Islet precursor cell (in vitro differentiated cells): ENCODE measurements at regions not wholly inside any gene's neighbourhood (a gene's known extent, or its start where the extent isn't known, plus 50 kb on each side); places are given as distances from the start of the nearest gene placed in this dataset.
"Not testable (repeated sequence)": the region's sequence is repeated elsewhere in the genome, so short reads cannot be mapped to it uniquely, and the experiment has no call there.

Experiments
- DNase-seq: peaks from one replicate; pipeline ENCODE4 v3.0.0-alpha.2; 2018

DNA sequence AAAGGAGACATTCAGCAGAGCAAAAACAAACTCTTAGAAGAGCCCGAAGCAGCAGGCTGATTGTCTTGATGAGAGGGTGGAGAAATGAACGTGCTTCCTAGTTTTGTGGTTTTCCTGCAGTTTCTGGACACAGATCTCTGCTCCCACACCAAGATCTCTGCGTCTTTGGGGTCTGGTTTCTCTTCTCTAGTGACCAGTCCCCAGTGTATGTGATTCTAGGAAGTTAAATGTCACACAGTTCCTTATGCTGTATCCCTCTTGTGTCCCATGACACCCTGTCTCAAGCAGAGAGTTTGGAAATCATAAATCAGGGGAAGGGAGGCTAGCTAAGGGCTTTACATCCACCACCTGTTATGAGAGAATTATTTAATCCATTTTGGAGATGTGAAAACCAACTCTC, 55.4 kb upstream of the KLF14 start:
- DNase-seq, result no peak

DNA sequence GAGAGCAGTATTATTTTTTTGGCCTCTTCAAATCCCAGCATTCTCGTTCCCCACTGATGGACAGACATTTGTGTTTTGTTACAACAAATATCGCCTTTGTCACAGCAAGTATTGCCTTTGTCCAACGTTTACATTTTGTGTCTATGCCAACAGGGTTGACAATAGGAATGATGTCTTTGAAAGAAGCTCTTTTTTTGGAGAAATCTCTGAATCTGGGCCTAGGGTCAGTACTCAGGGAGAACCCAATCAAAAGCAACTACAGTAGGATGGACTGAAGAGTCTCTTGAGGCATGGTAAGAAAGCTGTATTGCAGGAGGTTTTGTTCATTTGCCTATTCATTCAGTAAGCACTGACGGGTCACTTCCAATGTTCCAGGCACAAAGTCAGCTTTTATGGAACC, 57.7 kb upstream of the KLF14 start:
- no peak for DNase-seq

DNA sequence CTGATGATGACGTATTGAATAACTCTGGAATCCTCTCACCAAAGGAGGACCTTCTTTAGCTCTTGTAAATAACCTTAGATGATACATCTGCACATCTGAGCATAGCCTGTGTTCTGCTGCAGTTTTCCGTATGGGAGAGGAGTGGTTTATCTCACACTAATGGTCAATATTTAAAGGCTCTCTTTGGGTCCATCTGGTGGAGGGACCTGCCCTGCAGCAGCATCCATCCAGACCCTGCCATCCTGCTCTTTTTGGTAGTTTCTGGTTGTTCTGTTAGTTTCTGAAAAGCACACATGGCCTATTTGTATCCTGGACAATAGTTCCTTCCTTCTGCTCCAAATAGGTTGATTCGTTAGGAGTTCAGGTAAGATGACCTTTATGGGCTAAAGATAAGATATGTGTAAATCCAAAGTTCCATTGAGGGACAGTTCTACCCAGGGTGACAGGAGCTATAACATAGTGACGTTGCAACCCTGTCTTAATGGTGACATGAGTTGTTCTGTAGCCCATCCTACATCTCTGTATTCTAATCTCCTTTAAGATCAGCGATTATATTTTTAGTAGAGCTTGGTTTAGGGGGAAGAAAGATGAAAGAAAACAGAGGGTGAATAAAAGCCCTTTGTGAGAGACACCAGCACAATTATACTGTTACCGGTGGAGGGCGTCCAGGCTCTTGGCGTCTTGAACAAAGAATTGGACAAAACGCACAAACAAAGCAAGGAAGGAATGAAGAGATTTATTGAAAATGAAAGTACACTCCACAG, 60.0 kb upstream of the KLF14 start:
- DNase-seq, result no peak

DNA sequence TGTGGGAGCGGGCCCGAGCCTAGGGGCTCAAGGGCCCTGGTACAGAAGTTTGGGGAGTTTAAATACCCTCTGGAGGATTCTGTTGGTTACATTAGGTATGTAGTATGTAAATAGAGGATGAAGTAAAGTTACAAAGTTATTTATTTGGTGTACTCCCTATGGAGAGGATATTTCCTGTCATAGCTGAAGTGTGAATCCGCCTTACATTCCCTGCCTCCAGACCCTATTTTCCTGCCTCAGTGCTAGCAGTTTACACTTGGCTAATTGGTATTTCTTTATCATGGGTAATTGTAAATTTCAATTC, 60.6 kb upstream of the KLF14 start:
- no peak for DNase-seq

DNA sequence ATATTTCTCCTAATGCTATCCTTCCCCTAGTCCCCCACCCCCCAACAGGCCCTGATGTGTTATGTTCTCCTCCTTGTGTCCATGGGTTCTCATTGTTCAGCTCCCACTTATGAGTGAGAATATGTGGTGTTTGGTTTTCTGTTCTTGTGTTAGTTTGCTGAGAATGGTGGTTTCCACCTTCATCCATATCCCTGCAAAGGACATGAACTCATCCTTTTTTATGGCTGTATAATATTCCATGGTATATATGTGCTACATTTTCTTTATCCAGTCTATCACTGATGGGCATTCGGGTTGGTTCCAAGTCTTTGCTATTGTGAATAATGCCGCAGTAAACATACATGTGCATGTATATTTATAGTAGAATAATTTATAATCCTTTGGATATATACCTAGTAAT, 62.4 kb upstream of the KLF14 start:
- not testable (repeated sequence) for DNase-seq

DNA sequence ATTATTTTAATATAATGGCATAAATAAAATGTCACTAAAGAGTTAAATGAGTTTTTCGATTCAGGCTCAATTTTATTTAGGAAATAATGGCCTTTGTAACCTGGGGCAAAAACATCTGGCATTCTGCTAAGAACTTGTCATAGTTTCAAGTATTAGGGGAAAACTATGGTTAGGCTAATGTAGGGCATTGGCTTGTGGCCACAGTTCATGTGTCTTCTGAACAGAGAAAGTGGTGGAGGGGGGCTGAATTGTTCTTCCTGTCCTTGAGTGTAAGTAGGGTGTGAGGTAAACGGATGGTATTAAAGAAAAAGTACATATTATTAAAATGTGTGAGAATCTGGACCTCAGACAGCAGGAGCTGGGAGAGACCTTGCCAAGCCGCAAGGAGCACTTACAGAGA, 69.1 kb upstream of the KLF14 start:
- DNase-seq, result no peak

DNA sequence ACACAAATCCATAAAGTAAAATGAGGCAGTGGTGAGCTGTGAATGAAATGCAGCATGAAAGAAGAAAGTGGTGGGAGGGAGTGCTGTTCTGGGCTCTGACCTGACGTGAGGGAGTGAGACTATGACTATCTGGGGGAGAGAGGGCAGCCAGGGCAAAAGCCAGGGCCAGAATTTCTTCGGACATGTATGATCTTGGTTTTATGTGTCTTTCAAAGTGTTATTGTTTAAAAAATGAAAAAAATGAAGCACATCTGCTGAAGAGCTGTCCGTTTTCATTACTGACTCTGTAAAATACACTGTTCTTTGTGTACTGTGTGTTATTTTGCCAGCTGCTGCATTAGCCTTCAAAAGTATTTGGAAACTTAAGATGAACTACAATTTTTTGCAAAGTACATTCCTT, 70.2 kb upstream of the KLF14 start:
- no peak for DNase-seq

DNA sequence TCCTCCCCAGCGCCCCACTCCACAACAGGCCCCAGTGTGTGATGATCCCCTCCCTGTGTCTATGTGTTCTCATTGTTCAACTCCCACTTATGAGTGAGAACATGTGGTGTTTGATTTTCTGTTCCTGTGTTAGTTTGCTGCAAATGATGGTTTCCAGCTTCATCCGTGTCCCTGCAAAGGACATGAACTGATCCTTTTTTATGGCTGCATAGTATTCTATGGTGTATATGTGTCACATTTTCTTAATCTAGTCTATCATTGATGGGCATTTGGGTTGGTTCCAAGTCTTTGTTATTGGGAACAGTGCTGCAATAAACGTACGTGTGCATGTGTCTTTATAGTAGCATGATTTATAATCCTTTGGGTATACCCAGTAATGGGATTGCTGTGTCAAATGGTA, 78.8 kb upstream of the KLF14 start:
- DNase-seq, result not testable (repeated sequence)

DNA sequence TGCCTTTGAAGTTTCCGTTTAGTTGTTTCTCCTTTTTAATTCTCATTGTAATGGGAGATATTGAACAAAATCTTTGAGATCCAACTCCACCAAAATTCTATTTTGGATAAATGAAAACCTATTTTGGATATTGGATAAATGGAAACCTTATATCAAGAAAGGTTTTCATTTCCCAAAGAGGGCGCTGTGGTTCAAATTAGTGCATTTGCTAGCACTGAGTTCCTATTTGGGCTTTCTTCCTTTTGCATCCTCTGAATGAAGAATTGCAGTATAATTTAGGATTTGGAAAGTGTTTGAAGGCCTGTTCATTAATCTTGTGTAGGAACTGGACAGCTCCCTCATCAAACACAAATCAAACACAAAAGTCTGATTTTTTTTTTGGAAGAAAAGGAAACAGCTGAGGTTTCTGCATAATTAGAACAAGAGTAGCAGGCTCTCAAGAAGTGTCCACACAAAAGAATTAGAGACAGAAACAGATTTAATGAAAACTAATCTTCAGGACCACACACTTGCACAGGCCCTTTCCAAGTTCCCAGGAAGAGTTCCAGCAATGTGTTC, 80.8 kb upstream of the KLF14 start:
- DNase-seq, result no peak

DNA sequence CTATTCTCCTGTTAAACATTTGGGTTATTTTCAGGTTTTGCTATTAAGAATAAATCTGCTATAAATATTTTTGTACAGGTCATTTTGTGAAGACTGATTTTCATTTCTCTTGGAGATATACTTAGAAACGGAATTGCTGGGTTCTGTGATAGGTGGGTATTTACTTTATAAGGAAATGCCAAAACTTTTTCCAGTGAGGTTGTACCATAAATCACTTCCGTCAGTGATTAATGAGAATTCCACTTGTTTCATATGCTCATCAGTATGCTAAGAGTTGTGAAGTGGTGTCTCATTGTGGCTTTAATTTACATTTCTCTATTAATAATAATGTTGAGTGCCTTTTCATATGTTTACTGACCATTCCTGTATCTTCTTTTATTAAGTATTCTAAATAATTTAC, 84.0 kb upstream of the KLF14 start:
- DNase-seq, result no peak

DNA sequence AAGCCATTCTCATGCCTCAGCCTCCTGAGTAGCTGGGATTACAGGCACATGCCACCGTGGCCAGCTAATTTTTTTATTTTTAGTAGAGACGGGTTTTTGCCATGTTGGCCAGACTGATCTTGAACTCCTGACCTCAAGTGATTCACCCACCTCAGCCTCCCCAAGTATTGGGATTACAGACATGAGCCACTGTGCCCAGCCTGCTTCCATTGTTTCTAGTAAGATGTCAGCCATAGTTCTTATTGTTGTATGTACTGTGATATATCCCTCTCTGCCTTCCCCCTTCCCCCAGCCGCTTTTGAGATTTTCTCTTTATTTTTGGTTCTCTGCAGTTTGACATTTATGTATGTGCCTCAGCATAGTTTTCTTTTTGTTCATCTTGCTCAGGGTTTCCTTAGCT, 87.9 kb upstream of the KLF14 start:
- no peak for DNase-seq

DNA sequence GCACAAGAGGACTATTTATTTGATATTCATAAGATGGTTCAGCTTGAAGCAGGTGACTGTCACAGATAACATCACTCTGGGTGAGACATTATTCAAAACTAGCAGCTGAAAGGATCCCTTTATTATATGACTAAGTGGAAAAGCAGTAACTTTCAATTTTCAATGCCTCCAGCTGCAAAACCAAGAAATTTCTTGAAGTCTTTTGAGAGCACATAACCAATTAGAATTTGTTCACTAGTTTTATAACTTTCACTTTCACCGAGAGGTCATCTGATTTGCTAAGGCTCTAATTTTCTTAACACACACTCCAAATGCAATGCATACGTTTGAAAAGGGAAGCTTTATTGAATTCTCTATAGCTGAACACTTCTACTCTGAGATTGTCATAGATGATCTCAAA, 88.6 kb upstream of the KLF14 start:
- no peak for DNase-seq

DNA sequence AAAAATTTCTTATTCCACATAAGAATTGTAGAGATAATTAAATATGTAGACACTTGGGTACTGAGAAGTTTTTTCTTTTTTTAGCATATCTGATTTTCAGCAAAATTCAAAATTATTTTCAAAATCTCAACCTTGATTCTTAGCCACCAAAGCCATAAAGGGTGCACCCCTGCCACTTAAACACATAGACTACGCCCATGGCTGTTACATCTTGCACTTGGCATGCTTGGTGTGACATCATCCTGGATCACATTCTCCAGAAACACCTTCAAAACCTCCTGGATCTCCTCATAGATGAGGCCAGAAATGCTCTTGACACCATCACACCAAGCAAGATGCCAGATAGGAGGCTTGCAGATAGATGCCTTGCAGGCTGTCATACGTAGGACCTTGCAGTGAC, 89.1 kb upstream of the KLF14 start:
- no peak for DNase-seq

DNA sequence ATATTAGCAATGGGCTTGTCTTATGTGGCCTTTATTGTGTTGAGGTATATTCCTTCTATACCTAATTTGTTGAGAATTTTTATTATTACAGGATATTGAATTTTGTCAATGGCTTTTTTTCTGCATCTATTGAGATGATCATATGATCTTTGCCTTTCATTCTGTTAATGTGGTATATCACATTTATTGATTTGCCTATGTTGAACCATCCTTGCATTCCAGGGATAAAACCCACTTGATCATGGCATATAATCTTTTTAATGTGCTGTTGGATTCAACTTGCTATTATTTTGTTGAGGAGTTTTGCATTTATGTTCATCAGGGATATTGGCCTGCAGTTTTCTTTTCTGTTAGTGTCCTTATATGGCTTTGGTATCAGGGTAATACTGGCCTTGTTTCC, 91.8 kb upstream of the KLF14 start:
- DNase-seq, result no peak

DNA sequence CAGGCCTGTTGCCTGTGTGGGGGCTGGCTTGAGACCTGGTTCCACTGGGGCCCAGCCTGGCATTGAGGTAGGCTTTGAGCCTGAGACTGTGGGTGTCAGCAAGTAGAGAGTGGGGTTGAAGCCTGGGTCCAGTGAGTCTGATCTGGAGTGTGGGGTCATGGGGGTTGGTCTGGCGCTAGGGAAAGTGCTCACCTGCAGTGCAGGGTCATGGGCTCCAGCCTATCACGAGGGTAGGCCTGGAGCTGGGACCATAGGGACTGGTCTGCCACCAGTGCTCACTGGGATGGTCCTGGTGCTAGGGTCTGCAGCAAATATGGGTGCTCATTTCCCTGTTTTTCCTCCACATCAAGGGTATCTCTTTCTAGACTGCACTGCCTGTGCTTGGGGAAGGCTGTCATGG, 95.4 kb upstream of the KLF14 start:
- no peak for DNase-seq

DNA sequence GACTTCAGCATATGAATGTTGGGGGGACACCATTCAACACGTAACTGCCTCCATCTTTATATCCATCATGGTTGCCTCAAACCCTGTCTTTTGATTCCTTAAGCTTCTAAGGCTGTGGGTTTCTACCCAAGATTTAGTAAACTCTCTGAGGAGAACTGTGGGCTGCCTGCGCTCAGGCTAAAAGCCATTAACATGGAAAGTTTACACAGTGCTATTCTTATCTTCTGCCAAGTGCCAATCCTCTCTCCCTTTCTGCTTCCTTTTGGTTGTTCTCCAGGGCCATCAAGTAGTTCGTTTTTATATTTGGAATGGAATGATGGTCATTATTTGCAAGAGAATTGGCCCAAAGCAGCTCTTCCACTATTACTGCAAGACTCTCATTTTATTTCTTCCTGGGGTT, 97.3 kb upstream of the KLF14 start:
- DNase-seq, result no peak

DNA sequence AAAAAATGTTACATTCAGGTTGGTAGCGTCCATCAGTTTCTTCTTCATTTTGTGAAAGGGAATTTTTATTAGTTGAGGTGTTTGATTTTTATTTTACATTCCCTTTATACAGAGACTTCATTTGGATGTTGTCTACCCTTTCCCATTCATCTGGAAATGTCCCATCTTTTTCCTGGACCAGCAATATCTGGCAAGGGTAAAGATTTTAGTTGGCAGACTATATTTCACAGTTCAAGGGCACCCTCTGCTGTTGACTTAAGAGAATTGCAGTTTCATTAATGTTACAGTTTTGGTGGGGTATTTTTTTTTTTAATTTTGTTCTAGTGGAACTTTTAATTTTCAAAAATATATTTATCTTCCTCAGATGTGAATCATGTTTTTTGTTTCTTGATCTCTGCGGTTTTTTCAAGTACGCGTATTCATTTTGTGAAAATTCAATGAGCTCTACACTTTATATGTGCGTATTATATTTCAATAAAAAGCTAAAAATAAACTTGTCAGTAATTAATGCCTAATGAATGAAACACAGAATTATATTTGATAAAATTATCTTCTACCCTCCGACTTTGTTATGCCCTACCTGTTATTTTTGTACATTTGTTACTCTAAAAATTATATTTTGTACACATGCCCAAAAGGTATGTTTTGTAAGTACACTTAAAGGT, 97.9 kb upstream of the KLF14 start:
- DNase-seq, result no peak

DNA sequence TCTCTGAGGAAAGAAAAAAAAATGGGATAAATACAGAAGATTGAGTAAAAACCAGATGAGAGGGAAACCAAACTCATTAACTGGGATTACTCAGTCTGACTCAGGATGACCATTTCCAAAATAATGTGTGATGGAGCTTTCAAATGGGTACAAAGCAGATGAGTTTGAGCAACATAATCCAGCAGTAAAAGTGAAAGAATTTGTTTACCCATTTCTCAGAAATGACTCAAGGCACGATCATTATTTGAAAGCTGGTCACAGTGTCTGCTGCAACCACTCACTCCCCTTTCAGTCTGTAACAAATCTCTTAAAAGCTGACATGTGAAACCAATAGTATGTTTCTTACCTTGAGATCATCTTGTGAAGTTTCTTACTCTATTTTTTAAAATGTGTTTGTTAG, 104.7 kb upstream of the KLF14 start:
- no peak for DNase-seq

DNA sequence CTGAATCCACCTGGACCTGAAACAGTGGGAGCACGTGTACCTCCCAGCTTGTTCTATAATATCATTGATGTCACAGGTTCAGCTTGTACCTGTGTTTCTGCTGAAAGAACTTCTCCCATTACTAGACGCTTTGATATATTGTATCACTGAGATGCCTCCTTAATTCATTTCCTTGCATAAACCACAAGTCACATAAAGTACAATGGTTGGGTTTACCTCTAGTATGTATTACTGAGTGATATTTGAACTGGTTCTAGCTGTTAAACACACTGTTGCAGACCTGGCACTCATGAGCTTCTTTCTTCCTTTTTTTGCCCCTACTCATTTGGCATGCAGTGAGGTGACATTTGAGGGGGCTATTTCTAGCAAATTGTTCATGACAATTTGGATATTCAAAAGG, 106.6 kb upstream of the KLF14 start:
- no peak for DNase-seq

DNA sequence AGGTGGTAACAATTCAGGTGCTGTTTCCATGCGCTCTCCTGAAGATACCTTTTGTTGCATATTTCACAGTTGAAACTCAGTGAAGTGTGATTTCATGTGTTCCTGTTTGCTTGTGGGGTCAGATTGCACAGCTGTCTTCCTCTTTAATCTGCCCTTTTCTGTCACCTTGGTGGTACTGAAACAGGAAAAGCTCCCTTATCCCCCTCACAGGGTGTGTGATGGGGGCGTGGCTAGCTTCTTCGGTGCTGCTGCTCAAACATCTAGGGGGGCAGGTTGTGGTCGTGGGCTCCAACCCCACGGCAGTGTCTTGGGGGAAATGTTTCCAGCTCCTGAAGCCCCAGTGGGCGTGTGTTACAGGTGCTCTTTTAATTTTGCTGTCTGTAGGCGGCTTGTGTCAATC, 107.4 kb upstream of the KLF14 start:
- no peak for DNase-seq

DNA sequence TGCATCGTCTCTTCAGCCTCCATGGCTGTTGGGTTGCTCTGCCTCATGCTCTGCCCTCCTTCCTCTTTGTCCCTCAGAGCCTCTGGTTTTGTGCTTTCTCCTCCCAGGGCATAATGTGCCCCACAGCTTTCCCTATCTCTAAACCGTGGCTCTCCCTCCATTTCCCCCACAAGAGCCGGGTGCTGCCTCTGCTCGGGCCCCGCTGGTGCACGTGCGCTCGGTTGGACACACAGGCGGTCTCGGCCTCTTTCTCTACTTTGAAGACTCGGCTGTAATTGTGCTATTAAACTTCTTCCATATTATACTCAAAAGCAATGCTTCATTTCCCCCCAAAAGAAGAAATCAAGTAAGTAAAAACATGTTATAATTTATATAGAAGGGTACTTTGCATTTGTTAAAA, 109.7 kb upstream of the KLF14 start:
- no peak for DNase-seq

DNA sequence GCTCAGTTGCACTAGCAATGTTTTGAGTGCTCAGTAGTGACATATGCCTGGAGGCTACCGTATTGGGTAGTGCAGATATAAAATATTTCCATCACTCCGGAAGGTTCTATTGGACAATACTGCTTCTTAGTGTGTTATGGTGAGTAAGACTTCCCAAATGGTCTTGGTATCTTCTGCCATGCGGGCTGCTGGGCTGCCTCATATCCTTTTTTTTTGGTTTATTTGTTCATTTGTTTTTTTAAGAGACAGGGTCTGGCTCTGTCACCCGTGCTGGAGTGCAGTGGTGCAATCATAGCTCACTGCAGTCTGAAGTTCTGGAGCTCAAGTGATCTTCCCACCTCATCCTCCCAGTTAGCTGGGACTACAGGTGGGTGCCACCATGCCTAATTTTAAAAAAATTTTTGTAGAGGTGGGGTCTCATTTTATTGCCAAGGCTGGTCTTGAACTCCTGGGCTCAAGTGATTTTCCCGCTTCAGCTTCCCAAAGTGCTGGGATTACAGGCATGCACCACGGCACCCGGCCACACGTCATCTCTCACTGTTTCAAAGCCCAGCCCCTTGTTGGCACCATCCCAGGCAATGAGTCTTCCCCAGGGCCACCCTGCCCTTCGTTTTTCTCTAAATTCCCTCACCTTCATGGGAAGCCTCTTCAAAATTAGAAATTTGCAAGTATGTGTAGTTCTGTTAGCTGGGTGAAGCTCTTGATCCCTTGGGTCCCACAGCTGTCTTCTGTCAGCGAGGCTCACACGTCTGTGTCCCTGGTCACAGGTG, 111.0 kb upstream of the KLF14 start:
- no peak for DNase-seq

DNA sequence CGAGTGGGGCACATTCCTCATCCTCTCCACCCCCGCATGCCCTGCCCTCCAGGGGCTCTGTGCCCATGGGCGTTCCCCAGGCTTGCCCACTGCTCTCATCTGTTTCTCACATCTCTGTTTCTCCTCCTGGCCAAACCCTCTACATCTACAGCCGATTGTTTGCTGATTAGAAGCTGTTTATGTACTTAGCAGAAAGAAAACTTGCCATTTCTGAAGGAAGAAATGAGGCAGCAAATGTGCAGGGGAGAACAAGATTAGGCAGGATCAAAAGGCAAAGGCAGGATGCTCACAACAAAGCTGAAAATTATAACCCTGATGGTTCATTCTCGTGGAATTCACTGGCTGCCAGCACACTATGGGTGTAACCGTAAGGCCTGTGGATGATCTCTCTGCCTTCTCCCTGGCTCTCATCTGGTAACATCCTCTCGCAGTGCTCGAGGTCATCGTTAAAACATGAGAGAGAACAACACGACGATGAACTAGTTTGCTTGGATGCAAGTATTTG, 111.6 kb upstream of the KLF14 start:
- peak; percentile 71 for DNase-seq

DNA sequence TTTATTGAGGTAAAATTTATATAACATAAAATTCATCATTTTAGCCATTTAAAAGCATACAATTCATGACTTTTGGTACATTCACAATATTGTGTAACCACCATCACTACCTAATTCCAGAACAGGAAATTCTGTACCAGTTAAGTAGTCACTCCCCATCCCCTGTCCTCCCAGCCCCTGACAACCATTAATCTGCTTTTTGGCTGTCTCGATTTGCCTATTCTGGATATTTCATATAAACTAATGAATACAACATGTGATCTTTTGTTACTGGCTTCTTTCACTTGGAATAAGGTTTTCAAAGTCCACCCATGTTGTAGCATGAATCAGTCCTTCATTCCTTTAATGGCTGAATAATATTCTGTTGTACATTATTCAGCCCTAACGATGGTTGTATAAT, 115.6 kb upstream of the KLF14 start:
- no peak for DNase-seq
